GM23338 (cell line): ENCODE measurements at regions not wholly inside any gene's neighbourhood (a gene's known extent, or its start where the extent isn't known, plus 50 kb on each side); places are given as distances from the start of the nearest gene placed in this dataset.

Source experiments
- ATAC-seq: fragments of 200-7000 bp; cut with Tn5 transposase; 3 replicates; pipeline ENCODE4 v1.9.1; 2020
- DNase-seq: peaks from one replicate; pipeline ENCODE4 v3.0.0-alpha.2; 2015; ENCODE audit warnings: low spot score
- H2AFZ ChIP-seq: fragments of 200-600 bp; sonication (generic); 2 replicates; pipeline ENCODE4 v1.8.0; 2016; ENCODE audit warnings: antibody characterized with exemption, mild to moderate bottlenecking, moderate library complexity
- H3F3A ChIP-seq: fragments of 200-600 bp; sonication (generic); replicated peaks from 2 replicates; pipeline ENCODE4 v1.8.0; 2017; ENCODE audit warnings: antibody characterized with exemption, mixed run types, low read depth
- H3K27ac ChIP-seq: fragments of 200-600 bp; sonication (generic); 2 replicates; pipeline ENCODE4 v1.6.1; 2016; ENCODE audit warnings: low read depth
- H3K27me3 ChIP-seq: fragments of 200-600 bp; sonication (generic); 2 replicates; pipeline ENCODE4 v1.8.0; 2016; ENCODE audit warnings: mild to moderate bottlenecking, mixed run types, moderate library complexity; ENCODE audit not compliant: insufficient read depth
- H3K36me3 ChIP-seq: fragments of 200-600 bp; sonication (generic); 2 replicates; pipeline ENCODE4 v1.8.0; 2016; ENCODE audit warnings: mild to moderate bottlenecking; ENCODE audit not compliant: insufficient read depth
- H3K4me1 ChIP-seq: fragments of 200-600 bp; sonication (generic); 2 replicates; pipeline ENCODE4 v1.8.0; 2016; ENCODE audit warnings: mild to moderate bottlenecking, moderate library complexity; ENCODE audit not compliant: insufficient read depth
- H3K4me2 ChIP-seq: fragments of 200-600 bp; sonication (generic); 2 replicates; pipeline ENCODE4 v1.7.1; 2017; ENCODE audit warnings: mixed run types
- H3K4me3 ChIP-seq: fragments of 200-600 bp; sonication (generic); 2 replicates; pipeline ENCODE4 v1.6.1; 2016; ENCODE audit warnings: mixed run types
- H3K79me2 ChIP-seq: fragments of 200-600 bp; sonication (generic); replicated peaks from 2 replicates; pipeline ENCODE4 v1.8.0; 2017; ENCODE audit warnings: mild to moderate bottlenecking; ENCODE audit not compliant: insufficient read depth
- H3K9me2 ChIP-seq: fragments of 200-600 bp; sonication (generic); 2 replicates; pipeline ENCODE4 v1.8.0; 2017; ENCODE audit not compliant: insufficient read depth
- H4K20me1 ChIP-seq: fragments of 200-600 bp; sonication (generic); replicated peaks from 2 replicates; pipeline ENCODE4 v1.8.0; 2017; ENCODE audit warnings: mild to moderate bottlenecking; ENCODE audit not compliant: insufficient read depth
- H3K27ac Mint-ChIP-seq: 2 replicates; pipeline ENCODE4 v1.8.0; 2020; ENCODE audit warnings: inconsistent platforms, mild to moderate bottlenecking, moderate library complexity, mixed read lengths
- H3K27me3 Mint-ChIP-seq: 3 replicates; pipeline ENCODE4 v1.8.0; 2022; ENCODE audit warnings: low read depth, mild to moderate bottlenecking, moderate library complexity, mixed read lengths, inconsistent platforms; ENCODE audit not compliant: insufficient read depth, poor library complexity
- H3K36me3 Mint-ChIP-seq: 3 replicates; pipeline ENCODE4 v1.8.0; 2021; ENCODE audit warnings: low read depth, mild to moderate bottlenecking, inconsistent platforms, moderate library complexity, mixed read lengths
- H3K4me1 Mint-ChIP-seq: 3 replicates; pipeline ENCODE4 v1.8.0; 2020; ENCODE audit warnings: mild to moderate bottlenecking, inconsistent platforms, mixed read lengths
- H3K4me3 Mint-ChIP-seq: 3 replicates; pipeline ENCODE4 v1.8.0; 2021; ENCODE audit warnings: moderate library complexity, mild to moderate bottlenecking, inconsistent platforms, mixed read lengths
- H3K9me3 Mint-ChIP-seq: 3 replicates; pipeline ENCODE4 v1.8.0; 2020; ENCODE audit warnings: moderate library complexity, mild to moderate bottlenecking, inconsistent platforms, mixed read lengths
- EZH2phosphoT487 ChIP-seq: fragments of 200-600 bp; sonication (generic); IDR thresholded peaks from one replicate; pipeline ENCODE4 v1.8.1; 2018; ENCODE audit warnings: antibody characterized with exemption; ENCODE audit not compliant: unreplicated experiment
- JUNB ChIP-seq: IDR thresholded peaks from one replicate; pipeline ENCODE4 v1.6.1; 2016; ENCODE audit warnings: antibody characterized with exemption; ENCODE audit not compliant: unreplicated experiment
- TF ChIP-seq, protein P1 (sequence below): fragments of 250-450 bp; sonication (Bioruptor Pico); IDR thresholded peaks from 2 replicates; pipeline ENCODE4 v1.5.0; 2020; ENCODE audit warnings: mild to moderate bottlenecking, moderate library complexity
- TF ChIP-seq, protein P2 (sequence below): IDR thresholded peaks from one replicate; pipeline ENCODE4 v1.6.1; 2018; ENCODE audit warnings: antibody characterized with exemption; ENCODE audit not compliant: unreplicated experiment
- TF ChIP-seq, protein P3 (sequence below), 2 experiments: fragments of 200-600 bp in 1 of 2; sonication (generic) in 1 of 2; conservative IDR thresholded peaks; 2 replicates each; pipeline versions ENCODE4 v1.5.1 to v1.6.1; 2016 to 2017; ENCODE audit warnings: antibody characterized with exemption in 2 of 2, low read depth in 2 of 2, mild to moderate bottlenecking in 2 of 2, moderate library complexity in 1 of 2

DNA sequence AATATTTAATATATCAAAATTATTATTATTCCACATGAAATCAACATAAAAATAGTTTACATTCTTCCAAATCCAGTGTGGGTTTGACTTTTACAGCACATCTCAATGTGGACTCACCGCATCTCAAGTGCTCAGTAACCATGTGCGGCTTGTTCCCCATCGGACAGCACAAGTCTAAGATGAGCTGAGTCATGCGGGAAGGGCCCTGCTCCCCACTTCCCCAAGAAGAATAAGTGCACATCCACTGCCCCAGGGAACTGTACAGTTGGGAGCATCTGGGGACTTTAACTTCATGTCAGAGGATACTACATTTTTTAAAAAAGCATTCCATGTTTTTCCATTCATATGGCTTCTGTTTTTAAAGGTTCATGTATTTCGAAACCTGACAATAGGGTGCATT is 325.6 kb downstream of the BTBD3 start (continued):
- TF ChIP-seq, protein P1, sequence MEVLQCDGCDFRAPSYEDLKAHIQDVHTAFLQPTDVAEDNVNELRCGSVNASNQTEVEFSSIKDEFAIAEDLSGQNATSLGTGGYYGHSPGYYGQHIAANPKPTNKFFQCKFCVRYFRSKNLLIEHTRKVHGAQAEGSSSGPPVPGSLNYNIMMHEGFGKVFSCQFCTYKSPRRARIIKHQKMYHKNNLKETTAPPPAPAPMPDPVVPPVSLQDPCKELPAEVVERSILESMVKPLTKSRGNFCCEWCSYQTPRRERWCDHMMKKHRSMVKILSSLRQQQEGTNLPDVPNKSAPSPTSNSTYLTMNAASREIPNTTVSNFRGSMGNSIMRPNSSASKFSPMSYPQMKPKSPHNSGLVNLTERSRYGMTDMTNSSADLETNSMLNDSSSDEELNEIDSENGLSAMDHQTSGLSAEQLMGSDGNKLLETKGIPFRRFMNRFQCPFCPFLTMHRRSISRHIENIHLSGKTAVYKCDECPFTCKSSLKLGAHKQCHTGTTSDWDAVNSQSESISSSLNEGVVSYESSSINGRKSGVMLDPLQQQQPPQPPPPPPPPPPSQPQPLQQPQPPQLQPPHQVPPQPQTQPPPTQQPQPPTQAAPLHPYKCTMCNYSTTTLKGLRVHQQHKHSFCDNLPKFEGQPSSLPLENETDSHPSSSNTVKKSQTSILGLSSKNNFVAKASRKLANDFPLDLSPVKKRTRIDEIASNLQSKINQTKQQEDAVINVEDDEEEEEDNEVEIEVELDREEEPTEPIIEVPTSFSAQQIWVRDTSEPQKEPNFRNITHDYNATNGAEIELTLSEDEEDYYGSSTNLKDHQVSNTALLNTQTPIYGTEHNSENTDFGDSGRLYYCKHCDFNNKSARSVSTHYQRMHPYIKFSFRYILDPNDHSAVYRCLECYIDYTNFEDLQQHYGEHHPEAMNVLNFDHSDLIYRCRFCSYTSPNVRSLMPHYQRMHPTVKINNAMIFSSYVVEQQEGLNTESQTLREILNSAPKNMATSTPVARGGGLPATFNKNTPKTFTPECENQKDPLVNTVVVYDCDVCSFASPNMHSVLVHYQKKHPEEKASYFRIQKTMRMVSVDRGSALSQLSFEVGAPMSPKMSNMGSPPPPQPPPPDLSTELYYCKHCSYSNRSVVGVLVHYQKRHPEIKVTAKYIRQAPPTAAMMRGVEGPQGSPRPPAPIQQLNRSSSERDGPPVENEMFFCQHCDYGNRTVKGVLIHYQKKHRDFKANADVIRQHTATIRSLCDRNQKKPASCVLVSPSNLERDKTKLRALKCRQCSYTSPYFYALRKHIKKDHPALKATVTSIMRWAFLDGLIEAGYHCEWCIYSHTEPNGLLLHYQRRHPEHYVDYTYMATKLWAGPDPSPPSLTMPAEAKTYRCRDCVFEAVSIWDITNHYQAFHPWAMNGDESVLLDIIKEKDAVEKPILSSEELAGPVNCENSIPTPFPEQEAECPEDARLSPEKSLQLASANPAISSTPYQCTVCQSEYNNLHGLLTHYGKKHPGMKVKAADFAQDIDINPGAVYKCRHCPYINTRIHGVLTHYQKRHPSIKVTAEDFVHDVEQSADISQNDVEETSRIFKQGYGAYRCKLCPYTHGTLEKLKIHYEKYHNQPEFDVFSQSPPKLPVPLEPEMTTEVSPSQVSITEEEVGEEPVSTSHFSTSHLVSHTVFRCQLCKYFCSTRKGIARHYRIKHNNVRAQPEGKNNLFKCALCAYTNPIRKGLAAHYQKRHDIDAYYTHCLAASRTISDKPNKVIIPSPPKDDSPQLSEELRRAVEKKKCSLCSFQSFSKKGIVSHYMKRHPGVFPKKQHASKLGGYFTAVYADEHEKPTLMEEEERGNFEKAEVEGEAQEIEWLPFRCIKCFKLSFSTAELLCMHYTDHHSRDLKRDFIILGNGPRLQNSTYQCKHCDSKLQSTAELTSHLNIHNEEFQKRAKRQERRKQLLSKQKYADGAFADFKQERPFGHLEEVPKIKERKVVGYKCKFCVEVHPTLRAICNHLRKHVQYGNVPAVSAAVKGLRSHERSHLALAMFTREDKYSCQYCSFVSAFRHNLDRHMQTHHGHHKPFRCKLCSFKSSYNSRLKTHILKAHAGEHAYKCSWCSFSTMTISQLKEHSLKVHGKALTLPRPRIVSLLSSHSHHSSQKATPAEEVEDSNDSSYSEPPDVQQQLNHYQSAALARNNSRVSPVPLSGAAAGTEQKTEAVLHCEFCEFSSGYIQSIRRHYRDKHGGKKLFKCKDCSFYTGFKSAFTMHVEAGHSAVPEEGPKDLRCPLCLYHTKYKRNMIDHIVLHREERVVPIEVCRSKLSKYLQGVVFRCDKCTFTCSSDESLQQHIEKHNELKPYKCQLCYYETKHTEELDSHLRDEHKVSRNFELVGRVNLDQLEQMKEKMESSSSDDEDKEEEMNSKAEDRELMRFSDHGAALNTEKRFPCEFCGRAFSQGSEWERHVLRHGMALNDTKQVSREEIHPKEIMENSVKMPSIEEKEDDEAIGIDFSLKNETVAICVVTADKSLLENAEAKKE = no peak
- TF ChIP-seq, protein P2, sequence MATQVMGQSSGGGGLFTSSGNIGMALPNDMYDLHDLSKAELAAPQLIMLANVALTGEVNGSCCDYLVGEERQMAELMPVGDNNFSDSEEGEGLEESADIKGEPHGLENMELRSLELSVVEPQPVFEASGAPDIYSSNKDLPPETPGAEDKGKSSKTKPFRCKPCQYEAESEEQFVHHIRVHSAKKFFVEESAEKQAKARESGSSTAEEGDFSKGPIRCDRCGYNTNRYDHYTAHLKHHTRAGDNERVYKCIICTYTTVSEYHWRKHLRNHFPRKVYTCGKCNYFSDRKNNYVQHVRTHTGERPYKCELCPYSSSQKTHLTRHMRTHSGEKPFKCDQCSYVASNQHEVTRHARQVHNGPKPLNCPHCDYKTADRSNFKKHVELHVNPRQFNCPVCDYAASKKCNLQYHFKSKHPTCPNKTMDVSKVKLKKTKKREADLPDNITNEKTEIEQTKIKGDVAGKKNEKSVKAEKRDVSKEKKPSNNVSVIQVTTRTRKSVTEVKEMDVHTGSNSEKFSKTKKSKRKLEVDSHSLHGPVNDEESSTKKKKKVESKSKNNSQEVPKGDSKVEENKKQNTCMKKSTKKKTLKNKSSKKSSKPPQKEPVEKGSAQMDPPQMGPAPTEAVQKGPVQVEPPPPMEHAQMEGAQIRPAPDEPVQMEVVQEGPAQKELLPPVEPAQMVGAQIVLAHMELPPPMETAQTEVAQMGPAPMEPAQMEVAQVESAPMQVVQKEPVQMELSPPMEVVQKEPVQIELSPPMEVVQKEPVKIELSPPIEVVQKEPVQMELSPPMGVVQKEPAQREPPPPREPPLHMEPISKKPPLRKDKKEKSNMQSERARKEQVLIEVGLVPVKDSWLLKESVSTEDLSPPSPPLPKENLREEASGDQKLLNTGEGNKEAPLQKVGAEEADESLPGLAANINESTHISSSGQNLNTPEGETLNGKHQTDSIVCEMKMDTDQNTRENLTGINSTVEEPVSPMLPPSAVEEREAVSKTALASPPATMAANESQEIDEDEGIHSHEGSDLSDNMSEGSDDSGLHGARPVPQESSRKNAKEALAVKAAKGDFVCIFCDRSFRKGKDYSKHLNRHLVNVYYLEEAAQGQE = no peak

DNA sequence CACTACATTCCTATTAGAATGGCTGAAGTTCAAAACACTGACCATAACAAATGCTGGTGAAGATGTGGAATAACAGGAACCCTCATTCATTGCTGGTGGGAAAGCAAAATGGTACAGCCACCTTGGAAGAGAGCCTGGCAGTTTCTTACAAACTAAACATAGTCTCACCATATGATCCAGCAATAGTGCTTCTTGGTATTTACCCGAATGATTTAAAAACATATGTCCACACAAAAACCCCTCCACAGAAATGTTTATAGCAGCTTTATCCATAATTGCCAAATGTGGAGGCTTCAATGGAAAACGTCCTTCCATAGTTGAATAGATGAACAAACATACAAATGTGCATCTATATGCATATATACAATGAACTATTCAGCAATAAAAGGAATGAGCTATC is 330.8 kb downstream of the BTBD3 start:
- no peak for DNase-seq
- Histone ChIP-seq H3K4me3 (no peak overlapping the region), H3K36me3 (no peaks in the 10 kb centered on the region), H3K27me3 (no peaks in the 10 kb centered on the region), H3K79me2 (no peaks in the 10 kb centered on the region), H3K4me1 (peaks cover 16% of the 10 kb centered on the region), H3K4me2 (no peak overlapping the region), H3K9me2 (peaks cover 17% of the 10 kb centered on the region; the same call in 1 of the 2 replicates), H4K20me1 (no peaks in the 10 kb centered on the region), H3F3A (no peaks in the 10 kb centered on the region), H3K27ac (no peak overlapping the region), H2AFZ (no peak overlapping the region)
- peaks cover 3% of the 10 kb centered on the region for H3K27me3 Mint-ChIP-seq
- H3K4me3 Mint-ChIP-seq = no peak overlapping the region
- H3K9me3 Mint-ChIP-seq = peaks cover 2% of the 10 kb centered on the region; the same call in 2 of the 3 replicates
- peaks cover 15% of the 10 kb centered on the region for H3K4me1 Mint-ChIP-seq
- no peaks in the 10 kb centered on the region for H3K36me3 Mint-ChIP-seq
- no peak for ATAC-seq
- no peak overlapping the region for H3K27ac Mint-ChIP-seq
- TF ChIP-seq EZH2phosphoT487 = no peak
- TF ChIP-seq, protein P2 = no peak
- no peak for TF ChIP-seq JUNB
- TF ChIP-seq, protein P3, sequence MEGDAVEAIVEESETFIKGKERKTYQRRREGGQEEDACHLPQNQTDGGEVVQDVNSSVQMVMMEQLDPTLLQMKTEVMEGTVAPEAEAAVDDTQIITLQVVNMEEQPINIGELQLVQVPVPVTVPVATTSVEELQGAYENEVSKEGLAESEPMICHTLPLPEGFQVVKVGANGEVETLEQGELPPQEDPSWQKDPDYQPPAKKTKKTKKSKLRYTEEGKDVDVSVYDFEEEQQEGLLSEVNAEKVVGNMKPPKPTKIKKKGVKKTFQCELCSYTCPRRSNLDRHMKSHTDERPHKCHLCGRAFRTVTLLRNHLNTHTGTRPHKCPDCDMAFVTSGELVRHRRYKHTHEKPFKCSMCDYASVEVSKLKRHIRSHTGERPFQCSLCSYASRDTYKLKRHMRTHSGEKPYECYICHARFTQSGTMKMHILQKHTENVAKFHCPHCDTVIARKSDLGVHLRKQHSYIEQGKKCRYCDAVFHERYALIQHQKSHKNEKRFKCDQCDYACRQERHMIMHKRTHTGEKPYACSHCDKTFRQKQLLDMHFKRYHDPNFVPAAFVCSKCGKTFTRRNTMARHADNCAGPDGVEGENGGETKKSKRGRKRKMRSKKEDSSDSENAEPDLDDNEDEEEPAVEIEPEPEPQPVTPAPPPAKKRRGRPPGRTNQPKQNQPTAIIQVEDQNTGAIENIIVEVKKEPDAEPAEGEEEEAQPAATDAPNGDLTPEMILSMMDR (conservative IDR thresholded peaks at IDR 0.05; ENCODE audit: low read depth in 2 of 2) = no peak
